ENCODE measurements at regions not wholly inside any gene's neighbourhood (a gene's known extent, or its start where the extent isn't known, plus 50 kb on each side); places are given as distances from the start of the nearest gene placed in this dataset.

GRCh38 chr13:59263531-59263930 lies 900.2 kb downstream of the DIAPH3 start (continued):
- TF ChIP-seq CSRNP3 (CRISPR knock-in tag; IDR thresholded peaks at IDR 0.05): no peak

GRCh38 chr13:59266478-59267063 lies 897.2 kb downstream of the DIAPH3 start:
- no peak for ATAC-seq
- TF ChIP-seq TCF4 (CRISPR knock-in tag; IDR thresholded peaks at IDR 0.05; ENCODE audit: borderline replicate concordance) (no peak), PPARA (CRISPR knock-in tag; IDR thresholded peaks at IDR 0.05; ENCODE audit: borderline replicate concordance) (no peak), ZFP30 (CRISPR knock-in tag; IDR thresholded peaks at IDR 0.05) (no peak), CSRNP3 (CRISPR knock-in tag; IDR thresholded peaks at IDR 0.05) (no peak), OSR1 (CRISPR knock-in tag; IDR thresholded peaks at IDR 0.05) (no peak), CREB5 (CRISPR knock-in tag; IDR thresholded peaks at IDR 0.05; ENCODE audit: low read depth) (no peak), ISL1 (CRISPR knock-in tag; IDR thresholded peaks at IDR 0.05) (no peak), ZFP3 (CRISPR knock-in tag; IDR thresholded peaks at IDR 0.05) (no peak), PATZ1 (CRISPR knock-in tag; IDR thresholded peaks at IDR 0.05; ENCODE audit: borderline replicate concordance) (no peak), CSDC2 (CRISPR knock-in tag; IDR thresholded peaks at IDR 0.05) (no peak), GLIS3 (CRISPR knock-in tag; IDR thresholded peaks at IDR 0.05) (no peak), ZNF8 (CRISPR knock-in tag; IDR thresholded peaks at IDR 0.05) (no peak), BACH2 (CRISPR knock-in tag; IDR thresholded peaks at IDR 0.05; ENCODE audit: borderline replicate concordance) (no peak), TSHZ2 (CRISPR knock-in tag; IDR thresholded peaks at IDR 0.05) (no peak), POU6F1 (CRISPR knock-in tag; IDR thresholded peaks at IDR 0.05; ENCODE audit: borderline replicate concordance, low read depth) (no peak)

- TF ChIP-seq TCF4 (CRISPR knock-in tag; IDR thresholded peaks at IDR 0.05; ENCODE audit: borderline replicate concordance) (no peak), GLIS3 (CRISPR knock-in tag; IDR thresholded peaks at IDR 0.05) (no peak), CREB5 (CRISPR knock-in tag; IDR thresholded peaks at IDR 0.05; ENCODE audit: low read depth) (no peak), BACH2 (CRISPR knock-in tag; IDR thresholded peaks at IDR 0.05; ENCODE audit: borderline replicate concordance) (no peak), PATZ1 (CRISPR knock-in tag; IDR thresholded peaks at IDR 0.05; ENCODE audit: borderline replicate concordance) (no peak), ISL1 (CRISPR knock-in tag; IDR thresholded peaks at IDR 0.05) (no peak), POU6F1 (CRISPR knock-in tag; IDR thresholded peaks at IDR 0.05; ENCODE audit: borderline replicate concordance, low read depth) (no peak), ARNTL (CRISPR knock-in tag; IDR thresholded peaks at IDR 0.05; ENCODE audit: borderline replicate concordance, low read depth) (no peak), ZNF70 (CRISPR knock-in tag; IDR thresholded peaks at IDR 0.05) (no peak), TOX (CRISPR knock-in tag; IDR thresholded peaks at IDR 0.05; ENCODE audit: borderline replicate concordance) (no peak), SNAI2 (CRISPR knock-in tag; IDR thresholded peaks at IDR 0.05) (no peak), ESRRG (CRISPR knock-in tag; IDR thresholded peaks at IDR 0.05) (no peak), RARB (CRISPR knock-in tag; IDR thresholded peaks at IDR 0.05) (no peak), ZFP30 (CRISPR knock-in tag; IDR thresholded peaks at IDR 0.05) (no peak)
- ATAC-seq: no peak
Observed at GRCh38 chr13:59269476-59269875, 894.3 kb downstream of the DIAPH3 start.

Measured in SK-N-SH treated with all-trans-retinoic acid at 6 μM for 48 hours (cell line).